A673 (cell line): ENCODE measurements at regions not wholly inside any gene's neighbourhood (a gene's known extent, or its start where the extent isn't known, plus 50 kb on each side); places are given as distances from the start of the nearest gene placed in this dataset.
A peak's percentile ranks its signal among the peaks of the same experiment; 100 is the strongest.

Experiments
- BruUV-seq: library from RNA; stranded (reverse); fragments of 400-500 nt; replicated peaks from 2 replicates; lab custom pipeline; 2021; lab: Mats Ljungman, UMichigan
- CTCF ChIA-PET: fragments of 300-600 bp; sonication (Branson Sonifier 250); formaldehyde crosslinking; loops from one replicate; lab custom pipeline; 2022; ENCODE audit warnings: antibody characterized with exemption; lab: Charles Lee
- POLR2A ChIA-PET: fragments of 300-600 bp; sonication (Branson Sonifier 250); formaldehyde crosslinking; loops from one replicate; lab custom pipeline; 2022; ENCODE audit warnings: antibody characterized with exemption; ENCODE audit not compliant: low non-redundant PET; lab: Charles Lee
- DNase-seq: peaks from one replicate; pipeline ENCODE4 v3.0.0-alpha.2; 2015; ENCODE audit warnings: low spot score
- H3K27ac ChIP-seq: fragments of 200-600 bp; sonication (generic); 2 replicates; pipeline ENCODE4 v1.5.1; 2016; ENCODE audit warnings: mixed run types, low read depth, mild to moderate bottlenecking, mixed read lengths, antibody characterized with exemption, low read length; ENCODE audit not compliant: poor library complexity, severe bottlenecking
- H3K27me3 ChIP-seq: fragments of 200-600 bp; sonication (generic); replicated peaks from 2 replicates; pipeline ENCODE4 v1.6.1; 2017; ENCODE audit warnings: mixed run types, low read depth, mild to moderate bottlenecking, mixed read lengths, antibody characterized with exemption, low read length; ENCODE audit not compliant: insufficient read depth, poor library complexity
- H3K36me3 ChIP-seq: fragments of 200-600 bp; sonication (generic); 2 replicates; pipeline ENCODE4 v1.6.1; 2016; ENCODE audit warnings: mixed run types, mild to moderate bottlenecking, mixed read lengths, antibody characterized with exemption, low read length; ENCODE audit not compliant: insufficient read depth, poor library complexity, severe bottlenecking
- H3K4me1 ChIP-seq: fragments of 200-600 bp; sonication (generic); 2 replicates; pipeline ENCODE4 v1.6.1; 2017; ENCODE audit warnings: mixed run types, mild to moderate bottlenecking, mixed read lengths, antibody characterized with exemption, low read length; ENCODE audit not compliant: insufficient read depth, poor library complexity, severe bottlenecking
- H3K4me3 ChIP-seq: fragments of 200-600 bp; sonication (generic); 2 replicates; pipeline ENCODE4 v1.5.1; 2016; ENCODE audit warnings: low read depth, mixed run types, mild to moderate bottlenecking, mixed read lengths, low read length; ENCODE audit not compliant: poor library complexity, severe bottlenecking
- H3K9me3 ChIP-seq: fragments of 200-600 bp; sonication (generic); 2 replicates; pipeline ENCODE4 v1.6.1; 2016; ENCODE audit warnings: mixed run types, low read depth, mild to moderate bottlenecking, mixed read lengths, antibody characterized with exemption, low read length; ENCODE audit not compliant: poor library complexity, severe bottlenecking
- CTCF ChIP-seq: fragments of 300-800, 200-600 bp; sonication (generic); conservative IDR thresholded peaks from 2 replicates; pipeline ENCODE4 v1.5.1; 2017; ENCODE audit warnings: low read depth, mild to moderate bottlenecking, antibody characterized with exemption, low read length, moderate library complexity, mixed read lengths
- EZH2 ChIP-seq: fragments of 200-600 bp; sonication (generic); IDR thresholded peaks from 2 replicates; pipeline ENCODE4 v1.6.1; 2017; ENCODE audit warnings: borderline replicate concordance, low read depth, mild to moderate bottlenecking, mixed read lengths, antibody characterized with exemption, low read length; ENCODE audit not compliant: poor library complexity, severe bottlenecking
- intact Hi-C: fragments of 100-400 bp; cut with micrococcal nuclease; formaldehyde crosslinking; loops from one replicate; pipeline ENCODE4 v1.10.0; 2022; ENCODE audit not compliant: unreplicated experiment

- H3K4me3 ChIP-seq, result no peak overlapping the region
- TF ChIP-seq CTCF, result no peak
- TF ChIP-seq EZH2, result no peak
- DNase-seq, result no peak
- H3K36me3 ChIP-seq, result no peaks in the 10 kb centered on the region
- CTCF ChIA-PET, result no interaction called here
- POLR2A ChIA-PET, result no interaction called here
- peaks cover 18% of the 10 kb centered on the region for H3K4me1 ChIP-seq
- intact Hi-C loops, result no loop called here
- no peak overlapping the region for H3K27ac ChIP-seq
- BruUV-seq, result no TSS peak
- H3K27me3 ChIP-seq, result no peaks in the 10 kb centered on the region
- no peaks in the 10 kb centered on the region for H3K9me3 ChIP-seq
Measured at GRCh38 chr18:42532119-42532518, 577.1 kb downstream of the PIK3C3 start.

GRCh38 chr18:42533009-42533575 lies 578.1 kb downstream of the PIK3C3 start:
- no peak for TF ChIP-seq CTCF
- TF ChIP-seq EZH2, result no peak
- intact Hi-C loops, result no loop called here
- no peaks in the 10 kb centered on the region for H3K27me3 ChIP-seq
- CTCF ChIA-PET, result no interaction called here
- no peak overlapping the region for H3K27ac ChIP-seq
- no peaks in the 10 kb centered on the region for H3K9me3 ChIP-seq
- H3K4me3 ChIP-seq, result no peak overlapping the region
- peak; percentile 35 for DNase-seq
- peaks cover 18% of the 10 kb centered on the region for H3K4me1 ChIP-seq
- POLR2A ChIA-PET, result no interaction called here
- no TSS peak for BruUV-seq
- no peaks in the 10 kb centered on the region for H3K36me3 ChIP-seq

GRCh38 chr18:42533616-42534015 lies 578.6 kb downstream of the PIK3C3 start:
- no peak overlapping the region for H3K4me3 ChIP-seq
- H3K4me1 ChIP-seq, result peaks cover 18% of the 10 kb centered on the region
- no TSS peak for BruUV-seq
- no peak for TF ChIP-seq CTCF
- TF ChIP-seq EZH2, result no peak
- intact Hi-C loops, result no loop called here
- DNase-seq, result no peak
- ChIA-PET POLR2A (no interaction called here), CTCF (no interaction called here)
- no peaks in the 10 kb centered on the region for H3K36me3 ChIP-seq
- no peaks in the 10 kb centered on the region for H3K9me3 ChIP-seq
- no peaks in the 10 kb centered on the region for H3K27me3 ChIP-seq
- H3K27ac ChIP-seq, result no peak overlapping the region
